ENCODE measurements at regions not wholly inside any gene's neighbourhood (a gene's known extent, or its start where the extent isn't known, plus 50 kb on each side); places are given as distances from the start of the nearest gene placed in this dataset.

GRCh38 chr7:12865593-12865992, 178.2 kb downstream of the ARL4A start (continued):
- TF ChIP-seq REST (IDR thresholded peaks at IDR 0.05; ENCODE audit: unreplicated experiment) (no peak), NANOG (IDR thresholded peaks at IDR 0.05; ENCODE audit: borderline replicate concordance) (no peak), JUNB (IDR thresholded peaks at IDR 0.05; ENCODE audit: unreplicated experiment) (no peak)

DNA sequence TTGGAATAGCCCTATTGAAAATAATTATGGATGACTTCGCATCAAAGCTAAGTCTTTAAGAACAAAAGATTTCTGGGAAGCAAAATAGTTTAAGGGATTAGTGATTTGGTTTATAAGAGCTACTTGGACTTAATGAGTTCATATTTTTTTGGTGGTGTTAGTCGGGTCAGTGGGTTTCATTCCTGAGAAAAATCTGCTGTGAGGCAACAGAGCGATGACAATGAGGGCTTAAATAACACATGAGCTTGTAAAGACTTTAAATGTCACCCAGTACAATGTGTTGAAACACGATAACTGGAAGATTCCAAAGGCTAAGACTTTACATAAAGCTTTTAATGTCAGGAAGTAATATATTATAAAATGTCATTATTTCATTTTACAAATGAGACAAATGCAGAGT, 178.8 kb downstream of the ARL4A start:
- Mint-ChIP-seq H3K27me3 (ENCODE audit: insufficient read depth, low read depth, poor library complexity) (peaks cover 2% of the 10 kb centered on the region), H3K4me3 (no peak overlapping the region), H3K36me3 (ENCODE audit: low read depth) (peaks cover 2% of the 10 kb centered on the region; the same call in 1 of the 3 replicates), H3K9me3 (no peaks in the 10 kb centered on the region), H3K27ac (no peak overlapping the region), H3K4me1 (no peaks in the 10 kb centered on the region; the same call in 2 of the 3 replicates)
- H3K4me3 ChIP-seq, result no peak overlapping the region
- no peaks in the 10 kb centered on the region for H3K4me1 ChIP-seq (ENCODE audit: insufficient read depth)
- H3K4me2 ChIP-seq, result no peak overlapping the region
- no peaks in the 10 kb centered on the region for H3K27me3 ChIP-seq (ENCODE audit: insufficient read depth)
- ATAC-seq (no peak), DNase-seq (ENCODE audit: low spot score) (no peak)
- TF ChIP-seq, protein P1, sequence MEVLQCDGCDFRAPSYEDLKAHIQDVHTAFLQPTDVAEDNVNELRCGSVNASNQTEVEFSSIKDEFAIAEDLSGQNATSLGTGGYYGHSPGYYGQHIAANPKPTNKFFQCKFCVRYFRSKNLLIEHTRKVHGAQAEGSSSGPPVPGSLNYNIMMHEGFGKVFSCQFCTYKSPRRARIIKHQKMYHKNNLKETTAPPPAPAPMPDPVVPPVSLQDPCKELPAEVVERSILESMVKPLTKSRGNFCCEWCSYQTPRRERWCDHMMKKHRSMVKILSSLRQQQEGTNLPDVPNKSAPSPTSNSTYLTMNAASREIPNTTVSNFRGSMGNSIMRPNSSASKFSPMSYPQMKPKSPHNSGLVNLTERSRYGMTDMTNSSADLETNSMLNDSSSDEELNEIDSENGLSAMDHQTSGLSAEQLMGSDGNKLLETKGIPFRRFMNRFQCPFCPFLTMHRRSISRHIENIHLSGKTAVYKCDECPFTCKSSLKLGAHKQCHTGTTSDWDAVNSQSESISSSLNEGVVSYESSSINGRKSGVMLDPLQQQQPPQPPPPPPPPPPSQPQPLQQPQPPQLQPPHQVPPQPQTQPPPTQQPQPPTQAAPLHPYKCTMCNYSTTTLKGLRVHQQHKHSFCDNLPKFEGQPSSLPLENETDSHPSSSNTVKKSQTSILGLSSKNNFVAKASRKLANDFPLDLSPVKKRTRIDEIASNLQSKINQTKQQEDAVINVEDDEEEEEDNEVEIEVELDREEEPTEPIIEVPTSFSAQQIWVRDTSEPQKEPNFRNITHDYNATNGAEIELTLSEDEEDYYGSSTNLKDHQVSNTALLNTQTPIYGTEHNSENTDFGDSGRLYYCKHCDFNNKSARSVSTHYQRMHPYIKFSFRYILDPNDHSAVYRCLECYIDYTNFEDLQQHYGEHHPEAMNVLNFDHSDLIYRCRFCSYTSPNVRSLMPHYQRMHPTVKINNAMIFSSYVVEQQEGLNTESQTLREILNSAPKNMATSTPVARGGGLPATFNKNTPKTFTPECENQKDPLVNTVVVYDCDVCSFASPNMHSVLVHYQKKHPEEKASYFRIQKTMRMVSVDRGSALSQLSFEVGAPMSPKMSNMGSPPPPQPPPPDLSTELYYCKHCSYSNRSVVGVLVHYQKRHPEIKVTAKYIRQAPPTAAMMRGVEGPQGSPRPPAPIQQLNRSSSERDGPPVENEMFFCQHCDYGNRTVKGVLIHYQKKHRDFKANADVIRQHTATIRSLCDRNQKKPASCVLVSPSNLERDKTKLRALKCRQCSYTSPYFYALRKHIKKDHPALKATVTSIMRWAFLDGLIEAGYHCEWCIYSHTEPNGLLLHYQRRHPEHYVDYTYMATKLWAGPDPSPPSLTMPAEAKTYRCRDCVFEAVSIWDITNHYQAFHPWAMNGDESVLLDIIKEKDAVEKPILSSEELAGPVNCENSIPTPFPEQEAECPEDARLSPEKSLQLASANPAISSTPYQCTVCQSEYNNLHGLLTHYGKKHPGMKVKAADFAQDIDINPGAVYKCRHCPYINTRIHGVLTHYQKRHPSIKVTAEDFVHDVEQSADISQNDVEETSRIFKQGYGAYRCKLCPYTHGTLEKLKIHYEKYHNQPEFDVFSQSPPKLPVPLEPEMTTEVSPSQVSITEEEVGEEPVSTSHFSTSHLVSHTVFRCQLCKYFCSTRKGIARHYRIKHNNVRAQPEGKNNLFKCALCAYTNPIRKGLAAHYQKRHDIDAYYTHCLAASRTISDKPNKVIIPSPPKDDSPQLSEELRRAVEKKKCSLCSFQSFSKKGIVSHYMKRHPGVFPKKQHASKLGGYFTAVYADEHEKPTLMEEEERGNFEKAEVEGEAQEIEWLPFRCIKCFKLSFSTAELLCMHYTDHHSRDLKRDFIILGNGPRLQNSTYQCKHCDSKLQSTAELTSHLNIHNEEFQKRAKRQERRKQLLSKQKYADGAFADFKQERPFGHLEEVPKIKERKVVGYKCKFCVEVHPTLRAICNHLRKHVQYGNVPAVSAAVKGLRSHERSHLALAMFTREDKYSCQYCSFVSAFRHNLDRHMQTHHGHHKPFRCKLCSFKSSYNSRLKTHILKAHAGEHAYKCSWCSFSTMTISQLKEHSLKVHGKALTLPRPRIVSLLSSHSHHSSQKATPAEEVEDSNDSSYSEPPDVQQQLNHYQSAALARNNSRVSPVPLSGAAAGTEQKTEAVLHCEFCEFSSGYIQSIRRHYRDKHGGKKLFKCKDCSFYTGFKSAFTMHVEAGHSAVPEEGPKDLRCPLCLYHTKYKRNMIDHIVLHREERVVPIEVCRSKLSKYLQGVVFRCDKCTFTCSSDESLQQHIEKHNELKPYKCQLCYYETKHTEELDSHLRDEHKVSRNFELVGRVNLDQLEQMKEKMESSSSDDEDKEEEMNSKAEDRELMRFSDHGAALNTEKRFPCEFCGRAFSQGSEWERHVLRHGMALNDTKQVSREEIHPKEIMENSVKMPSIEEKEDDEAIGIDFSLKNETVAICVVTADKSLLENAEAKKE (CRISPR knock-in tag; IDR thresholded peaks at IDR 0.05), result no peak
- TF ChIP-seq STAT1 (IDR thresholded peaks at IDR 0.05; ENCODE audit: unreplicated experiment) (no peak), ZNF114 (CRISPR knock-in tag; IDR thresholded peaks at IDR 0.05) (no peak), POLR2AphosphoS5 (IDR thresholded peaks at IDR 0.05; ENCODE audit: low read depth) (no peak), ZNF331 (CRISPR knock-in tag; IDR thresholded peaks at IDR 0.05; ENCODE audit: low read depth) (no peak), JUNB (IDR thresholded peaks at IDR 0.05; ENCODE audit: unreplicated experiment) (no peak), CTCF (conservative IDR thresholded peaks at IDR 0.05; ENCODE audit: low read depth in 2 of 2) (no peak), EZH2phosphoT487 (IDR thresholded peaks at IDR 0.05; ENCODE audit: unreplicated experiment) (no peak), NANOG (IDR thresholded peaks at IDR 0.05; ENCODE audit: borderline replicate concordance) (no peak), CREB1 (CRISPR knock-in tag; IDR thresholded peaks at IDR 0.05; ENCODE audit: low read depth) (no peak)
- H2AFZ ChIP-seq, result no peak overlapping the region
- H3K36me3 ChIP-seq (ENCODE audit: insufficient read depth), result no peaks in the 10 kb centered on the region
- no peaks in the 10 kb centered on the region for H3F3A ChIP-seq (replicated peaks; ENCODE audit: low read depth)
- H3K27ac ChIP-seq (ENCODE audit: low read depth), result no peak overlapping the region
- no peaks in the 10 kb centered on the region for H3K79me2 ChIP-seq (replicated peaks; ENCODE audit: insufficient read depth)
- H4K20me1 ChIP-seq (replicated peaks; ENCODE audit: insufficient read depth), result no peaks in the 10 kb centered on the region
- no peaks in the 10 kb centered on the region; the same call in 1 of the 2 replicates for H3K9me2 ChIP-seq (ENCODE audit: insufficient read depth)

Data from GM23338 (cell line).